HG03432 (cell line): ENCODE measurements at regions not wholly inside any gene's neighbourhood (a gene's known extent, or its start where the extent isn't known, plus 50 kb on each side); places are given as distances from the start of the nearest gene placed in this dataset.

Experiments used
- ATAC-seq: cut with Tn5 transposase; IDR thresholded peaks from one replicate; pipeline ENCODE4 v1.9.1; 2021; ENCODE audit warnings: mild to moderate bottlenecking, moderate library complexity; ENCODE audit not compliant: unreplicated experiment

DNA sequence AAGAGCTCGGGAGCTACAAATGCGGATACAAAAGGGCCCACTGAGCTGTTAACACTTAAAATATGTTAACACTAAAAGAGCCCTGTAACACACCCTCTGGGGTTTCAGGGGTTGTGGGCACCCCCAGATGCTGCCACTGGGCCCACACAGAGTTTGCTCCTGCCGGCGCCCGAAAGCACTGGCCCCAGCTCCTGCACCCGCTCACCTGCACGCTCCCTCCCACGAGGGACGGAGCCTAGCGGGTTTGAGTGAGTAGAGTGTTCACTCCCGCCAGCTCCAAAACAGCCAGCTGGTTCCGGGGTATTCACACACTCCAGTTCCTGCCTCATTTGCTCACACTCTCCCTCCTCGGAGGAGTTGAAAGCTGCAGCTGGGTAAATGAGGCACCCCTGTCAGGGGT, 357.7 kb downstream of the ETNK1 start:
- ATAC-seq = no peak

GRCh38 chr12:22986997-22987396, 362.0 kb downstream of the ETNK1 start:
- ATAC-seq = no peak

GRCh38 chr12:22990501-22990900, 365.5 kb downstream of the ETNK1 start:
- no peak for ATAC-seq

GRCh38 chr12:22991250-22991844, 366.4 kb downstream of the ETNK1 start:
- ATAC-seq = no peak

DNA sequence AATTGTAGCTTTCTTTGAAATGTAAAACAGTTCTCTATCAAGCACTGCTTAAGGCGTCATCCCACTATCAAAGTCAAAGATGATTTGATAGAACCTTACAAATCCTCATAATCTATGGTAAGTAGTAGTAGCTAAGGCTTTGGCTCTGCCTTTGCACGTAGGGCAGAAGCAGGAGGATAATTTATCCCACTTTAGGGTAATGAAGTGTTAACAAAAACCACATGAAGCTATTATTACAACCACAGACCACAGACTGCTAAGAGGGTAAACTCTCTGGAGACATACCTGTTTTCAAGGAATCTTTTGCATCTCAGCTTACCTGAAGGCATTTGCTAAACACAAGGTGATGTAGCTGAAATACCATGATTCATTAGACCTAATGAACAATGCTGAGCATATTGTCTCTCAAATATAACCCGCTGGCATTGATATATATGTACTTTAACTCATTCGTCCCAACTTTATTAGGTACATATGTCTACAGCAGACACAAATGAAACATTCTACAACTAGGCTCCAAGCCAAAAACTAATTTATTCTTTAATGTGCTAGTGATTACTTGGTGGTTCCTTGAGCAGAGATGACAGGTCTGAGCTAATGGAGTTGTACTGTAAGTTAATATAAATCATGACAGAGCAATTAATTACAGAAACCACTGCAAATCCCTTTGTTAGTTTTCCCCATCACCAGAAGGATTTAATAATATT, 368.8 kb downstream of the ETNK1 start:
- no peak for ATAC-seq

GRCh38 chr12:22994316-22994675, 369.3 kb downstream of the ETNK1 start:
- no peak for ATAC-seq

- ATAC-seq = no peak
These were observed 376.5 kb downstream of the ETNK1 start for GRCh38 chr12:23001487-23001886.

GRCh38 chr12:23002381-23002780, 377.4 kb downstream of the ETNK1 start:
- ATAC-seq = no peak

DNA sequence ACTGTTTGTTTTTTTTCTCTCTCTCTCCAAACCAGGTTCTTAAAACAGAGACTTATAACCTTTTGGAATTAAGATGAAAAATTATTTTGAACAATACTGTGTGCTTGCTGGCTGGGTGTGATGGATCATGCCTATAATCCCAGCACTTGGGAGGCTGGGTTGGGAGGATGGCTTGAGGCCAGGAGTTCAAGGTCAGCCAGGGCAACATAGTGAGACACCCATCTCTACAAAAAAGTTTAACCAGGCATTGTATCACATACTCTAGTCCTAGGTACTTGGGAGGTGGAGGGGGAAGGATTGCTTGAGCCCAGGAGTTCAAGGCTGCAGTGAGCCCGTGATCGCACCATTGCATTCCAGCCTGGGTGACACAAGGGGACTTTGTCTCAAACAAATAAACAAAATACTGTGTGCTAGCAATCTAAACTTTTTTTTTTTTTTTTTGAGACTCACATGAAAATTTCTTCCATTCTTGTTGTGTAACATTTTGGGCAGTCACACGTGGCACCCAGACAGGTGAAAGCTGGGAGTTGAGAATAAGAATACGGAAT, 379.6 kb downstream of the ETNK1 start:
- ATAC-seq = no peak

GRCh38 chr12:23005387-23005786, 380.4 kb downstream of the ETNK1 start:
- ATAC-seq = no peak

DNA sequence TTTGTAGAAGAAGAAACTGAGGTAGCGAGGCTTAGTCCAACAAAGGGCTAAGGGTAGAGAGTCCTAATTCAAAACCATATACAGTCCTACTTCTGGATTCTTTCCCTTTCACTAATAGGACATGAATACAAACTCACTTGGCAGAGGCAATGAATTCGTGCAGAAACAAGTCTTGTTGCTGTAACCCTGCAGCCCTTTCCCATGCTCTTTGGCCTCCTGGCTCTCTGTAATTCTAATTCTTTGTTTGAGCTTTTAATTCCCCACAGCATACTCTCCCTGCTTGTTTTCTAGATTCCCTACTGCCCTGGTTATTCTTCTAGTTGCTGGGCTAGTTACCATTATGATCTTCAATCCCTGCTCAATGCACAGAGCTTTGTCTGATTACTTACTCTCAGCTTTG, 381.4 kb downstream of the ETNK1 start:
- ATAC-seq = no peak

DNA sequence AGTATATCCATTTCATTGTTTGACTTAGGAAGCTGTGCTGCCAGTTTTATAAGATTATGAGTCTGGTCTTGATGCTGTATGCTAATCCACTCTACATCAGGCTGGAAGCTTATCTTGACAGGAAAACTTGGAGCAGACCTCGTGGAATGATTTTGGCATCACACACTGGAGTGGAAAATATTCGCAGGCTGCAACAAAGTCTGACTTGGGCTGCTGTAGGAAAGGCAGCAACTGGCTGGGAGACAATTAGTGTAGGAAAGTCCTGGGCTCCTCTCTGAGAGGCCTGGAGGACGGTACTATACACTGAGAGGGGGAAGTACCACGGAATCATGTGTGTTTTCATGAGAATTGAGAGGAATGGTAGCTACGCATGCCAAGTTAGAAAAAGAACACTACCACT, 383.7 kb downstream of the ETNK1 start:
- no peak for ATAC-seq

DNA sequence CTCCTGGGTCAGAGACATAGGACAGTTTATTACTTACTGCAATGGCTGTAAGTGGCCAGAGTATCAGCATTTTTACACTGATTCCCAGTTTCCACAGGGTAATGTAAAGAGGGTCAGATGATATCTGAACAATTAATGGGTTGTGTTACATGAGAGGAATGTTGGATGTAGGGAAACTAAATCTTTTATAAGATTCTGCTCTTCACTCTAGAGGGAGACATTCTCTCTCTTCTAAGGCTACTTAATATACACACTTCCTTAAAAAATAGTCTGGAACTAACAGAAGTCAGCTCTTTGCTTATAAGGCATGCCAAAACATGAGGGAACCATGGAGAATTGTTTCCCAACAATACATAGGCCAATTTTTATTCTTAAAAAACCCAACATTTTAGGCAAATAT, 389.8 kb downstream of the ETNK1 start:
- ATAC-seq = no peak

GRCh38 chr12:23025372-23026016, 400.5 kb downstream of the ETNK1 start:
- ATAC-seq = no peak

- ATAC-seq = no peak
These were observed 403.3 kb downstream of the ETNK1 start for GRCh38 chr12:23028158-23028802.

DNA sequence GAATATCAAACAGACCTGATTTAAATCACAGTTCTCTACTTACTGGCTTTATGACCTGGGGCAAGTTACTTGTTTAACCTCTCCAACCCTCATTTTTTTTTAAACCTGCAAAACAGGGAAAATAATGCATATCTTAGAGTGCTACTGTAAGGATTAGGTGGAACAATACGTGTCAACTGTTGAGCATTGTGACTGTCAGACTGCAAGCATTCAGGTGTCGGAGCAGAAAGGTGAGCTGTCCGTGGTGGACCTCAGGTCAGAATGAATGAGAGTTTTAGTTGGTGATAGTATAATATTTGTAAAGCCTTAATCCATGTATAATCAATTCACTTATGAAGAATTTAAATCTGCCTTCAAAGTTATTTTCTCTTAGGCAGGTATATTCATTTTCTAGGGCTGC, 404.2 kb downstream of the ETNK1 start:
- no peak for ATAC-seq

GRCh38 chr12:23039834-23040233, 414.9 kb downstream of the ETNK1 start:
- ATAC-seq = no peak

GRCh38 chr12:23041774-23042173, 416.8 kb downstream of the ETNK1 start:
- ATAC-seq = no peak

DNA sequence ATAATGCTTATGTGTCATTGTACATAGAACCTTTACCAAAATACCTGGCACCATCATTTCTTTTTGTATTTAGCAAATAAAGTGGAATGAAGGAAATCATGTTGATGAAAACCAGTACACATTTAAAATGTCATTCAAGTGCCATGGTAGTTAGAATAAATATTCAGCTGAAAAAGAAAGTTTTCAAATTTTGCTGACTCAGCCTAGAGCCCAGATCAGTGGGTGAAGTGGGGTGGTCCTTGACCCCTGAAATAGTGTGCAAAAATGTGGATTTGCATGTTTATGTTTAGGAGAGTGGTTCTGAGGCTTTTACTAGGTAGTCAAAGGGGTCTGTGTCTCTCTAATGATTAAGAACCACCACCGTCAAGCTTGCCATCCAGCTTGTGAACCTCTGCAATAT, 418.7 kb downstream of the ETNK1 start:
- no peak for ATAC-seq

DNA sequence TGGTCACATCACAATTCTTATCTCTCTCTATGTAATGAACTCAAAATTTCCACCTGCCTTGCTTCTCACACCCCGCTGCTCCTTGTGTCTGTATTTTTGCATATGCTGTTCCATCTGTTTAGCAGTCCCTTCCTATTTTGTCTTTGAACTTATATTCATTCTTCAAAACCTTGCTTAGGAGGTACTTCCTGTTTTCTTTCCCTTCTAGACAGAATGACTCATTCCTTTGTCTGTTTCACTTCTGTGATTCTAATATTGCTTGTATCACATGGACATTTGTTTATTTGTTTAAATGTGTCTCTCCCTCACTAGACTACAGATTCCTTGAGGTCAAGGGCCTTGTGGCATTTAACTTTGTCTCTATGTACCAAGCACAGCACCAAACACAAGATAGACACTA, 424.2 kb downstream of the ETNK1 start:
- peak; percentile 80 for ATAC-seq

- ATAC-seq = peak; percentile 77
These were observed 430.0 kb downstream of the ETNK1 start for GRCh38 chr12:23055004-23055403.

- ATAC-seq = no peak
These were observed 432.6 kb downstream of the ETNK1 start for GRCh38 chr12:23057571-23057970.
